Esophagus squamous epithelium (tissue), 5 donors: ENCODE measurements at regions not wholly inside any gene's neighbourhood (a gene's known extent, or its start where the extent isn't known, plus 50 kb on each side); places are given as distances from the start of the nearest gene placed in this dataset.

Source experiments
- DNase-seq: peaks from one replicate; lab custom pipeline; 2025; lab: John Stamatoyannopoulos, UW
- H3K27ac ChIP-seq, 4 donors: fragments of 200-600 bp; sonication (generic); one replicate each; pipeline ENCODE4 v1.5.1; 2016 to 2019; ENCODE audit warnings: mild to moderate bottlenecking in 1 of 4
- H3K27me3 ChIP-seq, 4 donors: fragments of 200-600 bp; sonication (generic); 1 replicate in 3 of 4; 2 replicates in 1 of 4; pipeline versions ENCODE4 v1.5.1 to v1.6.0; 2017 to 2021; ENCODE audit warnings: antibody characterized with exemption in 1 of 4
- H3K36me3 ChIP-seq, 3 donors: fragments of 200-600 bp; sonication (generic); one replicate each; pipeline ENCODE4 v1.5.1; 2016 to 2019
- H3K4me1 ChIP-seq, 3 donors: fragments of 200-600 bp; sonication (generic); one replicate each; pipeline ENCODE4 v1.5.1; 2017 to 2019
- H3K4me3 ChIP-seq, 4 donors: fragments of 200-600 bp; sonication (generic); 1 replicate in 3 of 4; 2 replicates in 1 of 4; pipeline ENCODE4 v1.5.1; 2016 to 2019; ENCODE audit warnings: mild to moderate bottlenecking in 2 of 4, moderate library complexity in 1 of 4
- H3K9me3 ChIP-seq, 3 donors: fragments of 200-600 bp; sonication (generic); one replicate each; pipeline ENCODE4 v1.5.1; 2016 to 2019
- CTCF ChIP-seq, 6 experiments: fragments of 450-650 bp in 4 of 6; fragments of 200-600 bp in 2 of 6; sonication (generic) in 2 of 6; IDR thresholded peaks; one replicate each; pipeline ENCODE4 v1.5.1; 2016 to 2019; ENCODE audit warnings: antibody characterized with exemption in 6 of 6, mild to moderate bottlenecking in 4 of 6, moderate library complexity in 4 of 6
- POLR2A ChIP-seq, 4 donors: fragments of 450-650 bp; IDR thresholded peaks; one replicate each; pipeline ENCODE4 v1.6.1; 2017; ENCODE audit warnings: antibody characterized with exemption in 4 of 4, mild to moderate bottlenecking in 4 of 4, moderate library complexity in 3 of 4
- WGBS, 2 donors: methylation state at CpG; one replicate each; pipeline ENCODE4 v1.1.5; 2018; 5-methylcytosine and 5-hydroxymethylcytosine counted together
- intact Hi-C: fragments of 100-400 bp; cut with DNase I; formaldehyde crosslinking; loops from one replicate; pipeline ENCODE4 v1.15.0; 2022
- donor health status: DM: yes; HTN: yes; CAD: no.

DNA sequence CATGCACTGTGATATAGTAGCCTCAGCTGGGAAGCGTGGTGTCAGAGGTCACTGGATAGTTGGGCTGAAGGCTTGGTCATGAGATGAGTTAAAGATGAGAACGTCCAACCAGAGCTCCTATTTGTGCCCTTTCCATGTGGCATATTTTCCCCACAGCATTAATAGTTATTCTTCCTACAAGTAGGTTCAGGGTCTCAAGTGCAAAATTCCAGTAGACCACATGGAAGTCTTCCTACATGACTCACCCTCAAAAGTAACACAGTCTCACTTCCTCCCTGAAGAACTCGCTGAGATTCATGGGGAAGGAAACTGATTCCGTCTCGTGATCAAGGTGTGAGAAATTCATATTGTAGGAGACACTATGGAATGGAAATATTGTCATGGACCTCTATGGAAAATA is 1212.5 kb upstream of the PRKX start:
- H3K4me3 ChIP-seq, result no peak overlapping the region
- no peaks in the 10 kb centered on the region for H3K4me1 ChIP-seq
- DNase-seq, result no peak
- no peaks in the 10 kb centered on the region for H3K27me3 ChIP-seq
- no peaks in the 10 kb centered on the region for H3K36me3 ChIP-seq
- no peaks in the 10 kb centered on the region for H3K9me3 ChIP-seq
- H3K27ac ChIP-seq, result no peak overlapping the region
- TF ChIP-seq POLR2A (IDR thresholded peaks at IDR 0.05) (no peak), CTCF (IDR thresholded peaks at IDR 0.05) (no peak)
- WGBS, 2 donors, result 65 to 72% methylated on average over 4 to 5 of the region's 5 CpGs
- intact Hi-C loops, result no loop called here

DNA sequence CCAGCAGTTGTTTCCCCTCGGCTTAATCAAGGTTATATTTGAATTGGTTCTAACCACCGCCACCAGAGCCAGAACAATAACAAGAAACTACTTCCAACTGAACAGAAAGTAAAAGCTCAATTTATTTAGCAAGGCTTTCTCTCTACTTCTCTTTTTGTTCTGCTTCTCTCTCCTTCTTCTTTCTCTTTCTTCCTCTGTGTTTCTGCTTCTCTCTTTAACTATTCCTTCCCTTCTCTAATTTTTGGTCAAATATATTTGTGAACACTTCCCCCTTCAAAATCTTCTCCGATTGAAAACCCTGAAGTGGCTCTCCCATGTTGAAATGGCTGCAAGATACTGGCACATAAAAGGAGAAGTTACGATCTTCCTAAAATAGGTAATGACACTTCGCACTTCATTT is 1195.9 kb upstream of the PRKX start:
- H3K27ac ChIP-seq, result no peak overlapping the region
- H3K27me3 ChIP-seq, result no peaks in the 10 kb centered on the region
- TF ChIP-seq CTCF (IDR thresholded peaks at IDR 0.05), result no peak
- no peak for TF ChIP-seq POLR2A (IDR thresholded peaks at IDR 0.05)
- intact Hi-C loops, result no loop called here
- 39 to 45% methylated on average over 5 of the region's 5 CpGs for WGBS, 2 donors
- no peaks in the 10 kb centered on the region for H3K4me1 ChIP-seq
- H3K36me3 ChIP-seq, result no peaks in the 10 kb centered on the region
- no peak for DNase-seq
- H3K4me3 ChIP-seq, result no peak overlapping the region
- H3K9me3 ChIP-seq, result no peaks in the 10 kb centered on the region

GRCh38 chrX:4905576-4905975 is 1192.1 kb upstream of the PRKX start:
- TF ChIP-seq POLR2A (IDR thresholded peaks at IDR 0.05) (no peak), CTCF (IDR thresholded peaks at IDR 0.05) (no peak)
- Histone ChIP-seq H3K9me3 (no peaks in the 10 kb centered on the region), H3K4me3 (no peak overlapping the region), H3K27ac (no peak overlapping the region), H3K4me1 (no peaks in the 10 kb centered on the region), H3K27me3 (no peaks in the 10 kb centered on the region), H3K36me3 (no peaks in the 10 kb centered on the region)
- DNase-seq, result no peak
- WGBS, 2 donors, result 77 to 86% methylated on average over 5 to 6 of the region's 6 CpGs
- intact Hi-C loops, result no loop called here

- Histone ChIP-seq H3K27me3 (no peaks in the 10 kb centered on the region), H3K36me3 (no peaks in the 10 kb centered on the region), H3K9me3 (no peaks in the 10 kb centered on the region), H3K27ac (no peak overlapping the region), H3K4me3 (no peak overlapping the region), H3K4me1 (no peaks in the 10 kb centered on the region)
- WGBS, 2 donors, result 44 to 78% methylated on average over 1 to 2 of the region's 2 CpGs
- TF ChIP-seq CTCF (IDR thresholded peaks at IDR 0.05) (no peak), POLR2A (IDR thresholded peaks at IDR 0.05) (no peak)
- DNase-seq, result no peak
- intact Hi-C loops, result no loop called here
These were observed 1167.8 kb upstream of the PRKX start for GRCh38 chrX:4881277-4881676.

DNA sequence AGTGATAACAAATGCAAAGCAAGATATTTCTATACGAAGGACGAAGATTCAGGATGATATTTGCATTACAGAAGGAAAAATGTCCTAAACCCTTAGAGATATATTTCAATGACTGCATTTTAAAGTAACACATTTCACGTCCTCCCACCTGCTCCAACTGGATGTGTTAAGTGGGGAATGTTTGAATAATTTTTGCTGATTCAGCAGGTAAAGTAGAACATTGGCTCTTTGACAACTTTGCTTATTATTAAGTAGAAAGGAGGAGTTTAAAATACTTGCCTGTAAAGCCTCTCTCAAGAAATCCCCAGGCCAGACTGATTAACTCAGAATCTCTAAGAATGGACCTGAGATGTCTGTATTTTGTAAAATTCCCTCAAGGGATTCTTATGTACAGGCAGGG is 1165.2 kb upstream of the PRKX start:
- intact Hi-C loops, result no loop called here
- no peaks in the 10 kb centered on the region for H3K4me1 ChIP-seq
- DNase-seq, result no peak
- no peaks in the 10 kb centered on the region for H3K27me3 ChIP-seq
- no peaks in the 10 kb centered on the region for H3K36me3 ChIP-seq
- H3K4me3 ChIP-seq, result no peak overlapping the region
- 57 to 69% methylated on average over 3 of the region's 3 CpGs for WGBS, 2 donors
- H3K27ac ChIP-seq, result no peak overlapping the region
- no peaks in the 10 kb centered on the region for H3K9me3 ChIP-seq
- TF ChIP-seq CTCF (IDR thresholded peaks at IDR 0.05) (no peak), POLR2A (IDR thresholded peaks at IDR 0.05) (no peak)
